ENCODE measurements at regions not wholly inside any gene's neighbourhood (a gene's known extent, or its start where the extent isn't known, plus 50 kb on each side); places are given as distances from the start of the nearest gene placed in this dataset.

DNA sequence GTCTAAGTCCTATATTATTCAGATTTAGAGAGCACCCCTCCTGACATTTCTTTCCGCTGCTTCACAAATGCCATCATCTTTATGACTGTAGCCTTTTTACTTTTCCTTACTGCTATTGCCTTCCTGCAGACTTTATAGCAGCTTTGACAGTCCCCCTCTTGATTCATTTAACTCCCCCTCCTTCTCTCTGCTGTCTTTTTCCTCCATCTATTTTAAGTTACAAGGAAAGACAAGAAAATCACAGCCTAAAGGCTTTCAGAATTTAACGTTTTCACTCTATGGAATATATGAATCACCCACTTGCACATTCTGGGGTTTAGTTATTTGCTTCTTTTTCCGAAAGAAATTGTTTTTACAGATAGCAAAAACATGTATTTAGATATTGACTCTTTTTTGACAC lies 183.4 kb upstream of the SETBP1 start:
- DNase-seq (ENCODE audit: low read depth, low spot score): no peak

DNA sequence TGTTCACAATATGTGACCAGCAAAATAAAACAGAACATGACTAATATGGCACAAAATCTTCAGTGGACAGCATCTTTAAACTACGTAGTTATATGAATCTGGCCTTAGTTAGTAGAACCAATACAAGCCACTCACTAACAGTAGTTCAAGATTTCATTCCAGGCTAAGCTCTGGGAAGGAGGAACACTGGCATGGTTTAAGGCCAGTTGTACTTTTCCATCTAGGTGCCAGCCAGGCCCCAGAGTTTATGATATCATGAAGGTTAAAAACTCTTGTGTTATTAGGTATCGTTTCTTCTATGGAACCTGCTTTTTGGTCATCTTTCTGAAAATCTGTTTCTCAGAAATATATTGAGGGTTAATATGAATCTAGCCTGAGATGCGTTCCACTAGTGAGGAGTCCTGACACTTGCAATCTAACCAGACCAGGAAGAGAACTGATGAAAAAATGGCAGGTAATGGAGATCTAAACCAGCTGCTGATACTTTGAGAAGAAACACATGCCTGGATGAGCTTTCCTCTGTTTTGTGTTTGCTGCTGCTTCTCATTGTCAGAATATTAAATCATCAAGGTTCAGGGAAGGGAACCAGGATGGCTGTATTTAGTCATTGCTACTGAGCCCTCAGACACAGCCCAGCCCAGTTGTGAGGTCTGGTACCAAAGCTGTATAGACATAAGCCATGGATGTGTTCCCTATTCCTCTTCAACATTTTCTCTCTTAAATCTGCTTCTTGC lies 182.8 kb upstream of the SETBP1 start:
- no peak for DNase-seq (ENCODE audit: low read depth, low spot score)

GRCh38 chr18:44500808-44501610 lies 179.7 kb upstream of the SETBP1 start:
- no peak for DNase-seq (ENCODE audit: low read depth, low spot score)

DNA sequence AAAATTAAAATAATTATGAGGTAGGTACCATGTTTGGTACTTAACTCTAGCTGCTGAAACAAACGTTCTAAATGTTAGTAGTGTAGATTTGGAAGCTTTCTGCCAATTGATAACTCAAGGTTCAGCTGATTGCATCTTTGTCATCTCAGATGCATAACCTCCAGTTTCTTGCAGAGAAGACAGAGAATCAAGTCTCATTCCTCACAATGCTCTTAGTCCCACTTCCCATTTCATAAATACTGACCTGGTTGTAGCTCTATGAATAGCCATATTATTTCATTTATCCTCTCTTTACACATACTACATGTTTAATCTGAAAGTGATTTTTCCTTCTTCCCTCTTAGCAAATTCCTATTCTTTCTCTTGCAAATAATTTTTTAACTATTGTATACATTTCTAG lies 178.5 kb upstream of the SETBP1 start:
- DNase-seq (ENCODE audit: low read depth, low spot score): no peak

DNA sequence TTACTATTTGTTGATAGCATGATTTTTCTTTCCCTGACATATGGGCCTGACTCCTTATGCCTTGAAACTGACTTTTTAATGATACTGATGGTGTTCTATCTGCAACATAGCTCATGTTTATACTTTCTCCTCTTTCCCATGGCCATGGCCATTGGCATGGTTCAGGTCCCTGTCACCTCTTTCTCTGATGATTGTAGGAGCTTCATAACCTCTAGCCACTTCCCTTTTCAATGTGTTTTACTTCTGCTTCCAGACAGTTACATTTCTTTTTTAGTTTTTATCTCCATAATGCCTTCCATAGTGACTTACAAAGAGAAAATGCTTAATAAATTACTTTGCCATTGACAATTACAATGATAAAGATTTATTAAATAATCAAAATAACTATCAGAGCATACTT lies 177.9 kb upstream of the SETBP1 start:
- no peak for DNase-seq (ENCODE audit: low read depth, low spot score)

DNA sequence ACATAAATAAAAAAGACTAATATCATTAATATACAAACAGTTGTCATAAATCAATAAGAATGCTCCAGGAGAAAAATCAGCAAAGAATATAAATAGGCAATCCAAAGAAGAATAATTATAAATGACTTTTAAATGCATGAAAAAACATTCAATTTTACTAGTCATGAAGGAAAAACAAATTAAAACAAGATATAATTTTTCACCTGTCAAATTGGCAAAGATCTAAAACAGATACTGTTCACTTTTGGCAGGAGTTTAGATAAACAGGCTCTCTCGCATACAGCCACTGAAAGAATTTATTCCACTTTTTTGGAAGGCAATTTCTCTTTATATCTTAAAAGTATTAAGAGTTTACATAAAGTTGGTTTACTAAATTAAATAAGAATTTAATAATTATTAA lies 176.8 kb upstream of the SETBP1 start:
- DNase-seq (ENCODE audit: low read depth, low spot score): no peak

DNA sequence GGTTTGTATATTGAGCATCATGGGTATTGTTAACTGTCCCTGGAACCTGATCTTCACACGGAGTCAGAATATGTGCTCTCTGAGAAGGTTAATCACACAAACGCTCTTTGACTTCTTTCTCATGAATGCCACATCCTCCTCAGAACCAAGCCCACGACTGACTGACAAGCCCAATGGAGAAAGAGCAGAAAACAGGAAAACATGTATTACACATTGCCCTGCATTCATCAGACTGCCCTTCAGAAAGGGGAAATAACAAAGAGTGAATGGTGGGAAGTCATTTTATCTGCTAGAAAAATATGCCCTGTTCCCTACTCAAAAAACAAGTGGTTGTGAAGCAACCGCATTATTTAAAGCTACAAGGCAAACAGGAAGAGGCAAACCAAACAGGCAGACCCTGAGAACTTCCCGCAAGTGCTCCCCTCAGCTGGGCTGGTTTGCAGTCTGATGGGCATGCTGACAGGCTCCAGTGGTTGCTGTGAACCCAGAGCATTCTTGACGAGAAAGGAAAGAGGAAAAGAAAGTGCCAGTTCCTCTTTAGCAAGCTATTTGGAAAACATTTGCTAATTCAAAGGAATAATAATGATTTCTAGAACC lies 172.9 kb upstream of the SETBP1 start:
- DNase-seq (ENCODE audit: low read depth, low spot score): no peak

GRCh38 chr18:44508474-44508873 lies 172.2 kb upstream of the SETBP1 start:
- no peak for DNase-seq (ENCODE audit: low read depth, low spot score)

GRCh38 chr18:44509048-44509447 lies 171.6 kb upstream of the SETBP1 start:
- DNase-seq (ENCODE audit: low read depth, low spot score): no peak

DNA sequence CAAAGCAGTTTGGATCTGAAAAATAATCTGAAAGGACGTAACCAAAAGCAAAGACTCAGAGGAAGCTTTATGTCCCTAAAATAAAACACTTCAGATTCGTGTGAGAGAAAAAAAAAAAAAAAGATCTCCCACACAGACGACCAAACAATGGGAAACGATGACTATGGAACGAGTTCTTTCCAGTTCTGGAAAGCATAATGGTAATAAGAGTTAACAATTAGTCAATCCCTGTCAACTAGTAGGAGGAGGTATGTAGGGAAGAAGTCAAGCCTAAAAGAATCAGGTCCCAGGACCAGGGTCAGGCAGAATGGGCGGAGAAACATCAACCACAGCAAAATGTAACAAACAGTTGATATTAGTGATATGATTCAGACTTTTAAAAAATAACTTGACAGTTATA lies 170.3 kb upstream of the SETBP1 start:
- no peak for DNase-seq (ENCODE audit: low read depth, low spot score)

GRCh38 chr18:44513233-44513632 lies 167.5 kb upstream of the SETBP1 start:
- DNase-seq (ENCODE audit: low read depth, low spot score): no peak

GRCh38 chr18:44514106-44514505 lies 166.6 kb upstream of the SETBP1 start:
- no peak for DNase-seq (ENCODE audit: low read depth, low spot score)

DNA sequence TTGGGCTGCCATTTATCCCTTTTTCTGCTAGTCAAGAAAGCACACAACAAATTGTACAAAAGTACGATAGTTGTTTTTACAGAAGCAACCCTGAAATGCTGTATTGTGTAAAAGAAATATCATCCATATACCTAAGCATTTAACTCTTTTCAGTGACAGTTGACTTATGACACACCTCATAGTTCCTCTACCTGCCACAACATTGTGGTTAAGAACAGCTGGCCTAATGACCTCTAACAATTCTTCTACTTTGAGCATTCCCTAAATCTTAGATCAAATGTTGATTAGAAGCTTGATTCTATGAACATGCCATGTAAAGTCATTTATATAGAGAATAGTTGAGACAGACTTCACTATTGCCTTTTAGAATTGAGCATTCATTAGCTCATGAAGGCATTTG lies 165.9 kb upstream of the SETBP1 start:
- DNase-seq (ENCODE audit: low read depth, low spot score): no peak

DNA sequence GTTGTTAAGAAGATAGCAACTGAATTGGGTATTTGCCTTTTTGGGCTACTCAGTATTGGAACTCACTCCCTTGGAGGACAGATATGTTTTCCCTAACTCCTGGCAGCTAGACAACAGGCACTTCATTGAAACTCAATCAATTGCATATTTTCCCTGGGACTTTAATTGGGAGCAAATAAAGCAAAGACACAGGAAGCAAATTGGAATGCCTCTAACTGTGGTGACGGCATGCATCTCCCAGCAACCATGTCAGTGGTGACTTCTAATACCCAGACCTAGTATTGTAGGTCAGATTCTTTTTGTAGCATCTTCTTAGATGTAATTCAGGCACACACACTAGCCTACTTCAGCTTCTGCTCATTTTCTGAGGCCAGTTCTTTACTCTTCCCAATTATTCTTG lies 164.2 kb upstream of the SETBP1 start:
- no peak for DNase-seq (ENCODE audit: low read depth, low spot score)

- DNase-seq (ENCODE audit: low read depth, low spot score): no peak
These were observed 163.6 kb upstream of the SETBP1 start for GRCh38 chr18:44517136-44517535.

DNA sequence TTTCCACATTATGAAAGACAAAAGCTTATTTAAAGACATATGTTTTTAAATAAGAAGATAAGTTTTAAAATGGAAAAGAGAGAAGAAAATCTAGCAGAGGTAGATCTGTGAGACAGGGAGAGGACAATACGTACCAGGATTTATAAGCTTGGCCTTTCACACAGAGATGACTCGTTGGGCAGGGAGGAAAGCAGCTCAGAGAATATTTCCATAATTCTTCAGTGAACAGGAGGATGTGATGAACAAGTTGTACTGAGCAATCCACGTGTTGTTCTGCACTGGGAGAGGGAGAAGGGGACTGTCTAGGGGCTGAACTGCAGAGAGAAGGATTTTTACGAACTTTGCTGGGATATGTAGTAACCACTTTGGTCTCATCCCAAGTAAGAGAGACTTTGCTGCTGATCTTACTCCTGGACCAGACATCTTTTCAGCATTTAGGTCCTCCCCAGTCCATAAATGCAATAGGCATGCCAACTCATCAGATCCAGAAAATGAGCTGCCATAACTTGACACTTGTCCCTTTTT lies 162.5 kb upstream of the SETBP1 start:
- no peak for DNase-seq (ENCODE audit: low read depth, low spot score)

DNA sequence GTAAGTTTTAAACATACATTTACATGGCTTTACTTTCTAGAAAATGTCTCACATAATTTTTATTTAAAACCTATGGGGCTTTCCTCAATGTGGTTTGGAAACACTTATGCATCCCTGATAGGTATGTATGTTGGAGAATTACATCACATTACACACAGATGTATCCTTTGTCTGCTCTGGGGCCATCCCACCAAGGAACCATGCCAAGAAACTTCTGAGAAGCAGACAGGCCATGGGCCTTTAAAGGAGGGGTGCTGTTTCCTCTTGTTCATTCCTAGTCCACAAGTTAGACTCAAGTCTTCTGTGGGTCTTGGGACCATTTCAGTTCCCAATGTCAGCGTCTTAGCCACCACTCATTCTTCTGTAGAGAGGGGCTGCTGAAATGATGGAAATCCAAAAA lies 162.0 kb upstream of the SETBP1 start:
- no peak for DNase-seq (ENCODE audit: low read depth, low spot score)

GRCh38 chr18:44520981-44521667 lies 159.6 kb upstream of the SETBP1 start:
- DNase-seq (ENCODE audit: low read depth, low spot score): no peak

GRCh38 chr18:44521668-44522022 lies 159.0 kb upstream of the SETBP1 start:
- DNase-seq (ENCODE audit: low read depth, low spot score): no peak

- no peak for DNase-seq (ENCODE audit: low read depth, low spot score)
These were observed 153.8 kb upstream of the SETBP1 start for GRCh38 chr18:44526705-44527415.

DNA sequence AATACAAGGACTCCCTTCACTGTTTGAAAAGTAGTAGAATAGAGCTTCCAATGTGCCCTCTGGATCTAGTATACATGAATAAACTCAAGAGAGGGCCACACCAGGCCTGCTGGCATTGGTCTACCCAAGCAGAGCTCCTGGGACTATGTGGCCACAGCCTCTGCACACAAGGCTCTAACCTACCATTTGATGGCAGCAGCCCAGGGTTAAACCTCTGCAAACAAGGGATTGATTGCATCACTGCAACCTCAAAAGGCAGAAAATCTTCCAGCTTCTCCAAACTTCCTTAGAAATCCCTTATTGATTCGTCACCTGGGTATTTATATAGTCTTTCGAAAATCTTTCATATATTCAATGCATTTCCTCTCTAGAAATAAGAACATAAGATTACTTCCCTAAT lies 147.6 kb upstream of the SETBP1 start:
- no peak for DNase-seq (ENCODE audit: low read depth, low spot score)
